ENCODE measurements at regions not wholly inside any gene's neighbourhood (a gene's known extent, or its start where the extent isn't known, plus 50 kb on each side); places are given as distances from the start of the nearest gene placed in this dataset.
A peak's percentile ranks its signal among the peaks of the same experiment; 100 is the strongest.

- WGBS, 2 experiments (ENCODE audit: insufficient coverage in 1 of 2, insufficient read length in 1 of 2), result 89 to 100% methylated on average over 1 of the region's 1 CpG
- Mint-ChIP-seq H3K9me3 (no peaks in the 10 kb centered on the region), H3K36me3 (ENCODE audit: low read depth) (no peaks in the 10 kb centered on the region)
Measured at GRCh38 chr9:28207657-28208056, 634.4 kb upstream of the C9orf72 start.

GRCh38 chr9:28209130-28209529 lies 635.8 kb upstream of the C9orf72 start:
- H3K4me1 ChIP-seq (ENCODE audit: control insufficient read depth, insufficient read depth, low read length), result no peaks in the 10 kb centered on the region
- DNase-seq, result no peak
- H3K27ac ChIP-seq (ENCODE audit: low read depth, low read length), result no peak overlapping the region
- Mint-ChIP-seq H3K27ac (no peak overlapping the region), H3K9me3 (no peaks in the 10 kb centered on the region), H3K4me3 (no peak overlapping the region), H3K36me3 (ENCODE audit: low read depth) (no peaks in the 10 kb centered on the region), H3K4me1 (peaks cover 7% of the 10 kb centered on the region), H3K27me3 (ENCODE audit: insufficient read depth) (no peaks in the 10 kb centered on the region)
- 100% methylated on average over 2 of the region's 3 CpGs; no CpG with 5 or more reads in 1 of the 2 experiments for WGBS, 2 experiments (ENCODE audit: insufficient coverage in 1 of 2, insufficient read length in 1 of 2)
- no peak overlapping the region for H3K4me3 ChIP-seq (ENCODE audit: low read length)
- H3K9ac ChIP-seq (ENCODE audit: extremely low read depth, low read length, poor library complexity, severe bottlenecking), result no peak overlapping the region
- H3K9me3 ChIP-seq (ENCODE audit: control insufficient read depth, low read length), result no peaks in the 10 kb centered on the region
- no peaks in the 10 kb centered on the region for H3K27me3 ChIP-seq (ENCODE audit: control insufficient read depth, insufficient read depth, low read length, poor library complexity, severe bottlenecking)
- no peaks in the 10 kb centered on the region for H3K36me3 ChIP-seq (ENCODE audit: control insufficient read depth, insufficient read depth, low read length)
- TF ChIP-seq, protein P1, sequence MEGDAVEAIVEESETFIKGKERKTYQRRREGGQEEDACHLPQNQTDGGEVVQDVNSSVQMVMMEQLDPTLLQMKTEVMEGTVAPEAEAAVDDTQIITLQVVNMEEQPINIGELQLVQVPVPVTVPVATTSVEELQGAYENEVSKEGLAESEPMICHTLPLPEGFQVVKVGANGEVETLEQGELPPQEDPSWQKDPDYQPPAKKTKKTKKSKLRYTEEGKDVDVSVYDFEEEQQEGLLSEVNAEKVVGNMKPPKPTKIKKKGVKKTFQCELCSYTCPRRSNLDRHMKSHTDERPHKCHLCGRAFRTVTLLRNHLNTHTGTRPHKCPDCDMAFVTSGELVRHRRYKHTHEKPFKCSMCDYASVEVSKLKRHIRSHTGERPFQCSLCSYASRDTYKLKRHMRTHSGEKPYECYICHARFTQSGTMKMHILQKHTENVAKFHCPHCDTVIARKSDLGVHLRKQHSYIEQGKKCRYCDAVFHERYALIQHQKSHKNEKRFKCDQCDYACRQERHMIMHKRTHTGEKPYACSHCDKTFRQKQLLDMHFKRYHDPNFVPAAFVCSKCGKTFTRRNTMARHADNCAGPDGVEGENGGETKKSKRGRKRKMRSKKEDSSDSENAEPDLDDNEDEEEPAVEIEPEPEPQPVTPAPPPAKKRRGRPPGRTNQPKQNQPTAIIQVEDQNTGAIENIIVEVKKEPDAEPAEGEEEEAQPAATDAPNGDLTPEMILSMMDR (conservative IDR thresholded peaks at IDR 0.05), result no peak

More at GRCh38 chr9:28207657-28208056, 634.4 kb upstream of the C9orf72 start:
- no peaks in the 10 kb centered on the region for H3K36me3 ChIP-seq (ENCODE audit: control insufficient read depth, insufficient read depth, low read length)
- Mint-ChIP-seq H3K4me3 (no peak overlapping the region), H3K27me3 (ENCODE audit: insufficient read depth) (no peaks in the 10 kb centered on the region), H3K4me1 (peaks cover 7% of the 10 kb centered on the region), H3K27ac (no peak overlapping the region)
- no peak overlapping the region for H3K4me3 ChIP-seq (ENCODE audit: low read length)
- H3K4me1 ChIP-seq (ENCODE audit: control insufficient read depth, insufficient read depth, low read length), result no peaks in the 10 kb centered on the region
- H3K27ac ChIP-seq (ENCODE audit: low read depth, low read length), result no peak overlapping the region
- H3K9ac ChIP-seq (ENCODE audit: extremely low read depth, low read length, poor library complexity, severe bottlenecking), result no peak overlapping the region
- DNase-seq, result no peak
- H3K27me3 ChIP-seq (ENCODE audit: control insufficient read depth, insufficient read depth, low read length, poor library complexity, severe bottlenecking), result no peaks in the 10 kb centered on the region
- no peaks in the 10 kb centered on the region for H3K9me3 ChIP-seq (ENCODE audit: control insufficient read depth, low read length)
- TF ChIP-seq, protein P1 (conservative IDR thresholded peaks at IDR 0.05), result no peak

- Histone ChIP-seq H3K4me1 (ENCODE audit: control insufficient read depth, insufficient read depth, low read length) (no peaks in the 10 kb centered on the region), H3K9me3 (ENCODE audit: control insufficient read depth, low read length) (no peaks in the 10 kb centered on the region), H3K36me3 (ENCODE audit: control insufficient read depth, insufficient read depth, low read length) (no peaks in the 10 kb centered on the region), H3K4me3 (ENCODE audit: low read length) (no peak overlapping the region), H3K27me3 (ENCODE audit: control insufficient read depth, insufficient read depth, low read length, poor library complexity, severe bottlenecking) (no peaks in the 10 kb centered on the region), H3K9ac (ENCODE audit: extremely low read depth, low read length, poor library complexity, severe bottlenecking) (no peak overlapping the region), H3K27ac (ENCODE audit: low read depth, low read length) (no peak overlapping the region)
- Mint-ChIP-seq H3K36me3 (ENCODE audit: low read depth) (no peaks in the 10 kb centered on the region), H3K4me3 (no peak overlapping the region), H3K27ac (peak overlapping the region; percentile 44), H3K4me1 (peaks cover 6% of the 10 kb centered on the region), H3K9me3 (no peaks in the 10 kb centered on the region), H3K27me3 (ENCODE audit: insufficient read depth) (no peaks in the 10 kb centered on the region)
- TF ChIP-seq, protein P1 (conservative IDR thresholded peaks at IDR 0.05), result no peak
- no peak for DNase-seq
Measured at GRCh38 chr9:28212979-28213378, 639.7 kb upstream of the C9orf72 start.
